GM13976 (cell line): ENCODE measurements at regions not wholly inside any gene's neighbourhood (a gene's known extent, or its start where the extent isn't known, plus 50 kb on each side); places are given as distances from the start of the nearest gene placed in this dataset.

Source experiments
- DNase-seq: peaks from one replicate; pipeline ENCODE4 v3.0.0; 2012; ENCODE audit warnings: low spot score
- in situ Hi-C: fragments of 300-500 bp; cut with MboI; formaldehyde crosslinking; loops from one replicate; pipeline ENCODE4 v1.12.0; 2022; ENCODE audit warnings: low sequenced_read_pairs, mixed read lengths, inconsistent platforms; ENCODE audit not compliant: unreplicated experiment
- TF ChIP-seq, protein P1 (sequence below): IDR thresholded peaks from 2 replicates; pipeline ENCODE4 v1.5.1; 2012; ENCODE audit warnings: borderline replicate concordance, mild to moderate bottlenecking; ENCODE audit not compliant: insufficient read depth; ENCODE audit errors: extremely low read depth, missing control alignments, control extremely low read depth

DNA sequence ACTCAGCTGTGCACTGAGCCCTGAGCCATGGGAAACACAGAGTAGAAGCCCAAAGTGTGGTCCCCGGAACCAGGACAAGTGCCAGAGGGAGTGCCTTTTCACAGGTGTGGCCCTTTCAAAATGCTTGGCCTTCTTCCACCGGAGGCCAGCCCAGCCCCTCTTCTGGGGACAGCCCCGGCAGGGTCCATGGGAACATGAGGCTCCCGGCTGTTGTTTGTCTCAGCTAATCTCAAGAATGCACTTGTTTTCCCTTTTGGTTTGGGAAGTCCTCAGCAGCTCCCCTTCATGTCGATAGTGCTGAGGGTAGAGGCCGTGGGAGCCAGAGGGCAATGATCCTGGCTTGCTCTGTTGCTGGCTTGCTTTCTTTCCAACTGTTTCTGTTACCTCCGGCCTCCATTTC is 91.1 kb upstream of the MRPS22 start:
- TF ChIP-seq, protein P1, sequence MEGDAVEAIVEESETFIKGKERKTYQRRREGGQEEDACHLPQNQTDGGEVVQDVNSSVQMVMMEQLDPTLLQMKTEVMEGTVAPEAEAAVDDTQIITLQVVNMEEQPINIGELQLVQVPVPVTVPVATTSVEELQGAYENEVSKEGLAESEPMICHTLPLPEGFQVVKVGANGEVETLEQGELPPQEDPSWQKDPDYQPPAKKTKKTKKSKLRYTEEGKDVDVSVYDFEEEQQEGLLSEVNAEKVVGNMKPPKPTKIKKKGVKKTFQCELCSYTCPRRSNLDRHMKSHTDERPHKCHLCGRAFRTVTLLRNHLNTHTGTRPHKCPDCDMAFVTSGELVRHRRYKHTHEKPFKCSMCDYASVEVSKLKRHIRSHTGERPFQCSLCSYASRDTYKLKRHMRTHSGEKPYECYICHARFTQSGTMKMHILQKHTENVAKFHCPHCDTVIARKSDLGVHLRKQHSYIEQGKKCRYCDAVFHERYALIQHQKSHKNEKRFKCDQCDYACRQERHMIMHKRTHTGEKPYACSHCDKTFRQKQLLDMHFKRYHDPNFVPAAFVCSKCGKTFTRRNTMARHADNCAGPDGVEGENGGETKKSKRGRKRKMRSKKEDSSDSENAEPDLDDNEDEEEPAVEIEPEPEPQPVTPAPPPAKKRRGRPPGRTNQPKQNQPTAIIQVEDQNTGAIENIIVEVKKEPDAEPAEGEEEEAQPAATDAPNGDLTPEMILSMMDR: no peak
- no peak for DNase-seq
- in situ Hi-C loops: no loop called here

DNA sequence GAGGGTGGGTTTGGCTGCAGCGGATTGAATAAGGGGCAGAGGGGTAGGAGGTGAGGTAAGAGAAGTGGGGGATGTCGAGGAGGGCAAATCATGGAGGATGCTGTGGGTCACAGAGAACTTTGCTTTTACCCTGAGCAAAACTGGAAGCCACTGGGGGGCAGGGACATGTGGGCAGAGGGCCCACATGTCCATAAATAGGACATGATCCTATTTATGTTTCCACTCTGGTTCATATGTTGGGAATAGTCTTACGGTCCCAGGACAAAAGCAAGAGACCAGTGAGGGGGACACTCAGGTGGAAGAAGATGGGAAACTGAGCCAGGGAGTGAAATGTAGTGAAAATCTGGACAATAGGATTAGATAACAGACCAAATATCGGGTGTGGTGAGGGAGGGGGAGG is 85.5 kb upstream of the MRPS22 start:
- in situ Hi-C loops: no loop called here
- TF ChIP-seq, protein P1: no peak
- DNase-seq: no peak

- DNase-seq: no peak
- in situ Hi-C loops: no loop called here
- TF ChIP-seq, protein P1: no peak
Observed at GRCh38 chr3:139259398-139259797, 84.4 kb upstream of the MRPS22 start.

DNA sequence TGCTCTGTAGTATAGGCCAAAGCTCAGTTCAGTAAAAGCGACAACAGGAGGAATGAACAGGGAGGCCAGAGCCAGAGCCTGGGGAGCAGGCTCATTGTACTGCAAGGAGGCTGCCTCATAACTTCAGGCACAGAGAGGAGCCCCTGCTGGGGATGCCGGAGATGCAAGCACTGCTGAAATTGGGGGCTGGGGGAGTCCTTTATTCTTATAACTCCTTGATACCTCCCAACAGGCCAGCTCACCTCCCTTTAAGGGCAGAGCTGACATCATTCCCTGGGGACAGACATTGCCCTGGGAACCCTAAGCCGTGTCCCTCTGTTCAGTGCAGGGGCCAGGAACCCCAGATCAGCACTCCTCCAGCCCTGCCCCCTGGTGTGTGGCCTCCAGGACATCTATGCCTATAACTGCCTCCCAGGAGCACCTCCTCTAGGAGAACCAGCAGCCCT is 83.8 kb upstream of the MRPS22 start:
- in situ Hi-C loops: no loop called here
- no peak for DNase-seq
- TF ChIP-seq, protein P1: no peak

DNA sequence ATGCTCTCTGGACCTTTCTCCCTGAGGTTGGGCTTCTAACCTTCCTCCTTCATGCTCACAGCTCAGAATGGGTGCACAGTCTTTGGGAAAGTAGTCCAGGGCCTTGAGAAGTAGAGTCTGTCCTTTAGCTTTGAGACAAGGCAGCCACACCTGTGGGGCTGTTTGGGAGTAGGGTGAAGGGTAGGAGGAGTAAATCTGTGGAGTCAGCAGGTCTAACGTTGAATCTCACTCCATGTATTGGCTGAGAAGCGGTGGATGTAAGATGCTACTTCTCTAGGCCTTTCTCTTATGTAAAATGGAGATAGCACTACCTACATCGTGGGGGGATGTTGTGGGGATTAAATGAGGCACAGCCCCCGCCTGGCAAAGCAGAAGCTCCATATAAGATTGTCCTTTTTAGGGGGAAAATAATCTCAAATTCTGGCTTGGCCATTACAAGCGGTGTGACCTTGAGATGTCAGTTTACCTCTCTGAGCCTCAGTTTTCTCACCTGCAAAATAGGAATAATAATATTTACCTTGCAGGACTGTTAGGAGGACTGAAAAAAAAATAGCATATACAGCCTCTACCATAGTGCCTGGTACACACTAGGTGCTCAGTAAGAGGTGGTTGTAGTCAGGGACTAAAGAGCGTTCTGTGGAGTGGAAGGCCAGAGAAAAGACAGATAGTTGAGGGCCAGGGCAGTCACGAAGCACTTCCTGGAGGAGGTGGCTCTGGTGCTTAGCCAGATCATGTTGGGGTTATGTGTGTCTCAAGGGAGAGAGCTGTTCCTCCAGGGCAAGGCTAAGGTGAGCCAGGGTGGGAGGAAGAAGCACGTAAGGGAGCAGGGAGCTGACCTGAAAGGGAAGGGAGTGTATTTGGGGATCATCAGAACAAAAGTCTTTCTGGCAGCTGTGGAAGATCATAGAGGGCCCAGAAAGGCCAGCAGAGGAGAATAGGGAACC is 82.8 kb upstream of the MRPS22 start:
- in situ Hi-C loops: no loop called here
- DNase-seq: no peak
- TF ChIP-seq, protein P1: no peak

DNA sequence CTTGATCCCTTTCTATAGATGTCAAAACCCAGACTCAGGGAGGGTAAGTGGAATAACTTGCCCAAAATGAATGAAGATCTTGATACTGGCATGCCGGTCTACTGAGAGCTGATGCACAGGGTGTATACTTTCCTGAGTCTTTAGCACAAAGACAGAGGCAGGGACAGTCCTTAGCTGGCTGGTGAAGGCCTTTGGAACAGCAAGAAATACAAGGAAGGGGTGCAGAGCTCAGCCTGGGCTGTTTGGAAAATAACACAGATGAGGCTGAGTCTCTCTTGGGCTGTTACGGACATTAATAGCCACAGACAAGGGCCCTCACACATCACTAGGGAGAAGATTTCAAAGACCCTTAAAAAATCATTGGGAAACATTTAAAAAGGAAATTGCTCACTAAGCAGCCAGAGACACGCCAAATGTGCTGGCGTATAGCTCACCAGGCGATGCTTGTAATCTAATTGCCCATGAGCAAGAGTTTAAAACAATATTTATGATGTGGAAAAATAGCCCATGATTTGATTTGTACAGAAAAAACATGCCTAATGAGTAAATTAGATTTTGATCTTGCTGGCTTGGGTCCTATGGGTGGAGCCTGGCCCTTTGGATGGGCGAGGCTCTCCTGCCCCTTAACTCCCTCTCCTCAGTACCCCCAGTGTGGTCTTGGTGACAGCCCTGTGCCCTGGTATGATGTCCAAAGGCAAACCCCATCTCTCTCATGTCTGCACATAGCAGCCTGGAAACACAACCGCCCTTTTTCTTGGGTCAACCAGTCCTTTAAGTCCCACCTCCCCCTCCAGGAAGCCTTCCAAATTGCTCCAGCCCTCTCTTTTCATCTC is 81.8 kb upstream of the MRPS22 start:
- no peak for DNase-seq
- in situ Hi-C loops: no loop called here
- TF ChIP-seq, protein P1: no peak
